Keratinocyte (primary cell): ENCODE measurements at regions not wholly inside any gene's neighbourhood (a gene's known extent, or its start where the extent isn't known, plus 50 kb on each side); places are given as distances from the start of the nearest gene placed in this dataset.

Experiments used
- DNase-seq: peaks from one replicate; pipeline ENCODE4 v3.0.0-alpha.2; 2011; ENCODE audit warnings: low read depth, missing footprints, low spot score
- FAIRE-seq: peaks from 2 replicates; lab custom pipeline; 2011; peaks lifted over from hg19 to GRCh38; lab: Jason Lieb, UNC
- H2AFZ ChIP-seq: 2 replicates; pipeline ENCODE4 v1.6.0; 2012; ENCODE audit warnings: low read length, control low read depth, inconsistent platforms; ENCODE audit not compliant: control insufficient read depth
- H3K27ac ChIP-seq: 2 replicates; pipeline ENCODE4 v1.5.1; 2011; ENCODE audit warnings: low read length; ENCODE audit not compliant: control insufficient read depth, insufficient read depth
- H3K27me3 ChIP-seq: 3 replicates; pipeline ENCODE4 v1.6.0; 2011; ENCODE audit warnings: low read length; ENCODE audit not compliant: control insufficient read depth, insufficient read depth; ENCODE audit errors: extremely low read depth
- H3K36me3 ChIP-seq, 2 experiments: 2 replicates in 1 of 2; 3 replicates in 1 of 2; pipeline ENCODE4 v1.5.1; 2011; ENCODE audit warnings: low read length in 2 of 2, mild to moderate bottlenecking in 1 of 2; ENCODE audit not compliant: control insufficient read depth in 2 of 2, insufficient read depth in 2 of 2; ENCODE audit errors: extremely low read depth in 1 of 2
- H3K4me1 ChIP-seq: 3 replicates; pipeline ENCODE4 v1.5.1; 2011; ENCODE audit warnings: low read length; ENCODE audit not compliant: control insufficient read depth, insufficient read depth; ENCODE audit errors: extremely low read depth
- H3K4me2 ChIP-seq: 3 replicates; pipeline ENCODE4 v1.6.0; 2011; ENCODE audit warnings: low read depth, low read length; ENCODE audit not compliant: control insufficient read depth, insufficient read depth; ENCODE audit errors: extremely low read depth
- H3K4me3 ChIP-seq, 3 experiments: fragments of 200-600 bp in 1 of 3; sonication (generic) in 1 of 3; 2 replicates in 2 of 3; 3 replicates in 1 of 3; pipeline ENCODE4 v1.5.1; 2011 to 2016; ENCODE audit warnings: low read length in 3 of 3, mild to moderate bottlenecking in 3 of 3, control low read depth in 2 of 3, inconsistent platforms in 1 of 3, low read depth in 1 of 3, mixed read lengths in 1 of 3, mixed run types in 1 of 3, moderate library complexity in 1 of 3; ENCODE audit not compliant: control insufficient read depth in 2 of 3, insufficient read depth in 2 of 3; ENCODE audit errors: extremely low read depth in 1 of 3
- H3K79me2 ChIP-seq: 2 replicates; pipeline ENCODE4 v1.6.0; 2012; ENCODE audit warnings: low read length; ENCODE audit not compliant: control insufficient read depth, insufficient read depth
- H3K9ac ChIP-seq: 3 replicates; pipeline ENCODE4 v1.6.0; 2011; ENCODE audit warnings: low read length; ENCODE audit not compliant: control insufficient read depth, insufficient read depth; ENCODE audit errors: extremely low read depth
- H3K9me1 ChIP-seq: 3 replicates; pipeline ENCODE4 v1.6.0; 2011; ENCODE audit warnings: low read length; ENCODE audit not compliant: control insufficient read depth, insufficient read depth; ENCODE audit errors: extremely low read depth
- H3K9me3 ChIP-seq: 2 replicates; pipeline ENCODE4 v1.5.1; 2012; ENCODE audit warnings: low read depth, low read length; ENCODE audit not compliant: control insufficient read depth
- H4K20me1 ChIP-seq: 3 replicates; pipeline ENCODE4 v1.6.0; 2011; ENCODE audit warnings: low read length; ENCODE audit not compliant: control insufficient read depth, insufficient read depth; ENCODE audit errors: extremely low read depth
- CTCF ChIP-seq, 3 experiments: IDR thresholded peaks in 1 of 3; conservative IDR thresholded peaks in 1 of 3; optimal IDR thresholded peaks in 1 of 3; 2 replicates in 2 of 3; 3 replicates in 1 of 3; pipeline versions ENCODE3 to v1.5.1; 2011; ENCODE audit warnings: low read length in 3 of 3, mild to moderate bottlenecking in 3 of 3, moderate library complexity in 2 of 3, control low read depth in 1 of 3, inconsistent platforms in 1 of 3; ENCODE audit not compliant: insufficient read depth in 2 of 3; ENCODE audit errors: extremely low read depth in 1 of 3
- EZH2 ChIP-seq: IDR thresholded peaks from one replicate; pipeline ENCODE4 v1.6.1; 2012; ENCODE audit warnings: inconsistent platforms, mild to moderate bottlenecking, low read length, moderate library complexity
- dilution Hi-C: fragments of 300-500 bp; cut with MboI; formaldehyde crosslinking; loops from one replicate; pipeline ENCODE4 v1.7.0; 2020; ENCODE audit warnings: low sequenced_read_pairs; ENCODE audit not compliant: extremely low pct_ligation_motif_present

GRCh38 chr4:180491210-180491609, 1752.0 kb upstream of the TENM3 start:
- H4K20me1 ChIP-seq = no peaks in the 10 kb centered on the region
- H3K4me3 ChIP-seq = no peak overlapping the region
- H3K27me3 ChIP-seq = no peaks in the 10 kb centered on the region
- TF ChIP-seq EZH2 (no peak), CTCF (optimal IDR thresholded peaks at IDR 0.05 in 1 of 3, IDR thresholded peaks at IDR 0.05 in 1 of 3, conservative IDR thresholded peaks at IDR 0.05 in 1 of 3; ENCODE audit: extremely low read depth in 1 of 3, insufficient read depth in 2 of 3, low read length in 3 of 3) (no peak)
- H3K9me1 ChIP-seq = no peaks in the 10 kb centered on the region
- H3K36me3 ChIP-seq = no peaks in the 10 kb centered on the region
- no peak overlapping the region for H3K9ac ChIP-seq
- no peak for DNase-seq
- no peak overlapping the region for H3K4me2 ChIP-seq
- H3K27ac ChIP-seq = no peak overlapping the region
- H3K4me1 ChIP-seq = no peaks in the 10 kb centered on the region
- H3K79me2 ChIP-seq = no peaks in the 10 kb centered on the region
- no peak for FAIRE-seq
- H3K9me3 ChIP-seq = no peaks in the 10 kb centered on the region
- H2AFZ ChIP-seq = no peak overlapping the region
- dilution Hi-C loops = no loop called here

GRCh38 chr4:180493299-180493698, 1749.9 kb upstream of the TENM3 start:
- H3K27ac ChIP-seq = no peak overlapping the region
- H3K36me3 ChIP-seq = no peaks in the 10 kb centered on the region
- H3K9me3 ChIP-seq = no peaks in the 10 kb centered on the region
- FAIRE-seq (no peak), DNase-seq (no peak)
- no peak overlapping the region for H3K9ac ChIP-seq
- H3K4me2 ChIP-seq = no peak overlapping the region
- H3K4me1 ChIP-seq = no peaks in the 10 kb centered on the region
- TF ChIP-seq CTCF (optimal IDR thresholded peaks at IDR 0.05 in 1 of 3, IDR thresholded peaks at IDR 0.05 in 1 of 3, conservative IDR thresholded peaks at IDR 0.05 in 1 of 3; ENCODE audit: extremely low read depth in 1 of 3, insufficient read depth in 2 of 3, low read length in 3 of 3) = no peak
- TF ChIP-seq EZH2 = no peak
- no peaks in the 10 kb centered on the region for H3K79me2 ChIP-seq
- H3K4me3 ChIP-seq = no peak overlapping the region
- no peak overlapping the region for H2AFZ ChIP-seq
- H3K27me3 ChIP-seq = no peaks in the 10 kb centered on the region
- no peaks in the 10 kb centered on the region for H4K20me1 ChIP-seq
- dilution Hi-C loops = no loop called here
- H3K9me1 ChIP-seq = no peaks in the 10 kb centered on the region
